GM18519 (cell line): ENCODE measurements at regions not wholly inside any gene's neighbourhood (a gene's known extent, or its start where the extent isn't known, plus 50 kb on each side); places are given as distances from the start of the nearest gene placed in this dataset.

Source experiments
- ATAC-seq: cut with Tn5 transposase; IDR thresholded peaks from one replicate; pipeline ENCODE4 v1.9.1; 2021; ENCODE audit warnings: mild to moderate bottlenecking, moderate library complexity; ENCODE audit not compliant: unreplicated experiment, low FRiP score

GRCh38 chr15:31486506-31486905 lies 159.9 kb downstream of the KLF13 start:
- no peak for ATAC-seq

- no peak for ATAC-seq
Observed at GRCh38 chr15:31486906-31487695, 160.5 kb downstream of the KLF13 start.

- no peak for ATAC-seq
Observed at GRCh38 chr15:31487811-31488436, 161.3 kb downstream of the KLF13 start.

- ATAC-seq, result no peak
Observed at GRCh38 chr15:31488437-31489204, 162.0 kb downstream of the KLF13 start.

- ATAC-seq, result no peak
Observed at GRCh38 chr15:31489281-31489680, 162.6 kb downstream of the KLF13 start.

- no peak for ATAC-seq
Observed at GRCh38 chr15:31489801-31490646, 163.4 kb downstream of the KLF13 start.

GRCh38 chr15:31494786-31495185 lies 168.2 kb downstream of the KLF13 start:
- ATAC-seq, result no peak

- no peak for ATAC-seq
Observed at GRCh38 chr15:31495281-31495680, 168.6 kb downstream of the KLF13 start.

GRCh38 chr15:31497838-31498237 lies 171.2 kb downstream of the KLF13 start:
- ATAC-seq, result no peak

GRCh38 chr15:31498329-31498728 lies 171.7 kb downstream of the KLF13 start:
- ATAC-seq, result no peak

- ATAC-seq, result no peak
Observed at GRCh38 chr15:31498756-31499155, 172.1 kb downstream of the KLF13 start.

GRCh38 chr15:31499236-31499952 lies 172.8 kb downstream of the KLF13 start:
- ATAC-seq, result no peak

- no peak for ATAC-seq
Observed at GRCh38 chr15:31499953-31500765, 173.5 kb downstream of the KLF13 start.

GRCh38 chr15:31500766-31501449 lies 174.3 kb downstream of the KLF13 start:
- no peak for ATAC-seq

GRCh38 chr15:31501536-31502157 lies 175.0 kb downstream of the KLF13 start:
- ATAC-seq, result no peak

- ATAC-seq, result no peak
Observed at GRCh38 chr15:31502541-31503229, 176.1 kb downstream of the KLF13 start.

GRCh38 chr15:31503256-31503655 lies 176.6 kb downstream of the KLF13 start:
- no peak for ATAC-seq
